ENCODE measurements at regions not wholly inside any gene's neighbourhood (a gene's known extent, or its start where the extent isn't known, plus 50 kb on each side); places are given as distances from the start of the nearest gene placed in this dataset.

DNA sequence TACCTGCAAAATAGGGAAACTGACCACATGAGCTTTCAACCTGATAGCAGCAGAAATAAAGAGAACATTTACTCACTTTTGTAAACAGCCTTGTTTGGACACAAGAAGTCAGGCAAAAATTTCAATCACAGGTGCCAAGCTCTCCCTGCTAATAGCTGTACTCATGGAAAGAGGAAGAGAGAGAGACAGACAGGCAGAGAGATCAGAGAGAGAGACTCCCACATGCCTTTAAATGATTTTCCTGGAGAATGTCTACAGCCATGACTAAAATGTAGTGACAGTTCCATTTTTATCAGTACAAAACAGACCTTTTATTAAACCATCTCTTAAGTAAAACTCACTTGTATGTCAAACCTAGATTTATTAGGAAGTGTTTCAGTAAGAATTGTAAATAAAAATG is 752.9 kb downstream of the TRAM1L1 start:
- TF ChIP-seq EP300 (IDR thresholded peaks at IDR 0.05) (no peak), POLR2A (IDR thresholded peaks at IDR 0.05) (no peak)
- TF ChIP-seq, protein P1, sequence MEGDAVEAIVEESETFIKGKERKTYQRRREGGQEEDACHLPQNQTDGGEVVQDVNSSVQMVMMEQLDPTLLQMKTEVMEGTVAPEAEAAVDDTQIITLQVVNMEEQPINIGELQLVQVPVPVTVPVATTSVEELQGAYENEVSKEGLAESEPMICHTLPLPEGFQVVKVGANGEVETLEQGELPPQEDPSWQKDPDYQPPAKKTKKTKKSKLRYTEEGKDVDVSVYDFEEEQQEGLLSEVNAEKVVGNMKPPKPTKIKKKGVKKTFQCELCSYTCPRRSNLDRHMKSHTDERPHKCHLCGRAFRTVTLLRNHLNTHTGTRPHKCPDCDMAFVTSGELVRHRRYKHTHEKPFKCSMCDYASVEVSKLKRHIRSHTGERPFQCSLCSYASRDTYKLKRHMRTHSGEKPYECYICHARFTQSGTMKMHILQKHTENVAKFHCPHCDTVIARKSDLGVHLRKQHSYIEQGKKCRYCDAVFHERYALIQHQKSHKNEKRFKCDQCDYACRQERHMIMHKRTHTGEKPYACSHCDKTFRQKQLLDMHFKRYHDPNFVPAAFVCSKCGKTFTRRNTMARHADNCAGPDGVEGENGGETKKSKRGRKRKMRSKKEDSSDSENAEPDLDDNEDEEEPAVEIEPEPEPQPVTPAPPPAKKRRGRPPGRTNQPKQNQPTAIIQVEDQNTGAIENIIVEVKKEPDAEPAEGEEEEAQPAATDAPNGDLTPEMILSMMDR (IDR thresholded peaks at IDR 0.05), result no peak

Measured in tibial nerve (tissue), 4 donors.